ENCODE measurements at regions not wholly inside any gene's neighbourhood (a gene's known extent, or its start where the extent isn't known, plus 50 kb on each side); places are given as distances from the start of the nearest gene placed in this dataset.

GRCh38 chr10:108836362-108836761 is 1086.9 kb downstream of the XPNPEP1 start:
- DNase-seq, result no peak

- no peak for DNase-seq
Measured at GRCh38 chr10:108822026-108822425, 1101.3 kb downstream of the XPNPEP1 start.

GRCh38 chr10:108819302-108819701 is 1104.0 kb downstream of the XPNPEP1 start:
- DNase-seq, result no peak

- no peak for DNase-seq
Measured at GRCh38 chr10:108817584-108817983, 1105.7 kb downstream of the XPNPEP1 start.

- no peak for DNase-seq
Measured at GRCh38 chr10:108817135-108817534, 1106.2 kb downstream of the XPNPEP1 start.

- no peak for DNase-seq
Measured at GRCh38 chr10:108812906-108813305, 1110.4 kb downstream of the XPNPEP1 start.

GRCh38 chr10:108812296-108812695 is 1111.0 kb downstream of the XPNPEP1 start:
- no peak for DNase-seq

- DNase-seq, result no peak
Measured at GRCh38 chr10:108808228-108808627, 1115.1 kb downstream of the XPNPEP1 start.

- no peak for DNase-seq
Measured at GRCh38 chr10:108801775-108802517, 1121.4 kb downstream of the XPNPEP1 start.

GRCh38 chr10:108801220-108801619 is 1122.1 kb downstream of the XPNPEP1 start:
- DNase-seq, result no peak

- no peak for DNase-seq
Measured at GRCh38 chr10:108797573-108797972, 1125.7 kb downstream of the XPNPEP1 start.

GRCh38 chr10:108791794-108792474 is 1131.4 kb downstream of the XPNPEP1 start:
- DNase-seq, result no peak

- DNase-seq, result no peak
Measured at GRCh38 chr10:108791030-108791429, 1132.3 kb downstream of the XPNPEP1 start.

- no peak for DNase-seq
Measured at GRCh38 chr10:108789919-108790318, 1133.4 kb downstream of the XPNPEP1 start.

- DNase-seq, result no peak
Measured at GRCh38 chr10:108789336-108789735, 1134.0 kb downstream of the XPNPEP1 start.

GRCh38 chr10:108788891-108789290 is 1134.4 kb downstream of the XPNPEP1 start:
- no peak for DNase-seq

GRCh38 chr10:108787932-108788331 is 1135.4 kb downstream of the XPNPEP1 start:
- DNase-seq, result no peak

- no peak for DNase-seq
Measured at GRCh38 chr10:108785011-108785410, 1138.3 kb downstream of the XPNPEP1 start.

- no peak for DNase-seq
Measured at GRCh38 chr10:108784534-108784933, 1138.8 kb downstream of the XPNPEP1 start.

GRCh38 chr10:108783897-108784296 is 1139.4 kb downstream of the XPNPEP1 start:
- no peak for DNase-seq

- DNase-seq, result no peak
Measured at GRCh38 chr10:108782411-108782810, 1140.9 kb downstream of the XPNPEP1 start.

GRCh38 chr10:108779501-108779900 is 1143.8 kb downstream of the XPNPEP1 start:
- no peak for DNase-seq

- no peak for DNase-seq
Measured at GRCh38 chr10:108775911-108776475, 1147.3 kb downstream of the XPNPEP1 start.

- no peak for DNase-seq
Measured at GRCh38 chr10:108771106-108771505, 1152.2 kb downstream of the XPNPEP1 start.
